PC-3 (cell line): ENCODE measurements at regions not wholly inside any gene's neighbourhood (a gene's known extent, or its start where the extent isn't known, plus 50 kb on each side); places are given as distances from the start of the nearest gene placed in this dataset.

ENCODE experiments used
- ATAC-seq: fragments of 200-7000 bp; cut with Tn5 transposase; 2 replicates; pipeline ENCODE4 v1.9.1; 2020; ENCODE audit warnings: mild to moderate bottlenecking, moderate library complexity
- BruUV-seq: library from RNA; stranded (reverse); fragments of 400-500 nt; replicated peaks from 2 replicates; lab custom pipeline; 2021; lab: Mats Ljungman, UMichigan
- CTCF ChIA-PET: fragments of 300-600 bp; sonication (Branson Sonifier 250); formaldehyde crosslinking; loops from one replicate; lab custom pipeline; 2022; ENCODE audit warnings: antibody characterized with exemption; lab: Charles Lee
- POLR2A ChIA-PET: fragments of 300-600 bp; sonication (Branson Sonifier 250); formaldehyde crosslinking; loops from one replicate; lab custom pipeline; 2022; ENCODE audit warnings: antibody characterized with exemption; ENCODE audit not compliant: unreplicated experiment; lab: Charles Lee
- DNase-seq: peaks from one replicate; pipeline ENCODE4 v3.0.0-alpha.2; 2015
- H2AFZ ChIP-seq: fragments of 300-600 bp; sonication (generic); 2 replicates; pipeline ENCODE4 v1.6.0; 2016; ENCODE audit warnings: antibody characterized with exemption, low read length
- H3F3A ChIP-seq: fragments of 300-600 bp; sonication (generic); one replicate; pipeline ENCODE4 v1.6.0; 2017; ENCODE audit warnings: antibody characterized with exemption, low read length, control low read depth, mild to moderate bottlenecking; ENCODE audit not compliant: unreplicated experiment
- H3K27ac ChIP-seq: fragments of 300-600 bp; sonication (generic); 2 replicates; pipeline ENCODE4 v1.5.1; 2016; ENCODE audit warnings: mild to moderate bottlenecking, low read length
- H3K27me3 ChIP-seq: fragments of 300-600 bp; sonication (generic); 2 replicates; pipeline ENCODE4 v1.6.1; 2016; ENCODE audit warnings: low read length, mixed read lengths
- H3K36me3 ChIP-seq: fragments of 300-600 bp; sonication (generic); 2 replicates; pipeline ENCODE4 v1.6.1; 2016; ENCODE audit warnings: low read depth, mixed run types, low read length, mixed read lengths
- H3K4me1 ChIP-seq: fragments of 300-600 bp; sonication (generic); 2 replicates; pipeline ENCODE4 v1.5.1; 2016; ENCODE audit warnings: low read length; ENCODE audit not compliant: insufficient read depth
- H3K4me2 ChIP-seq: fragments of 300-600 bp; sonication (generic); 2 replicates; pipeline ENCODE4 v1.6.0; 2016; ENCODE audit warnings: low read length
- H3K4me3 ChIP-seq: fragments of 300-600 bp; sonication (generic); 2 replicates; pipeline ENCODE4 v1.5.1; 2016; ENCODE audit warnings: mild to moderate bottlenecking, low read length, mixed read lengths
- H3K79me2 ChIP-seq: fragments of 300-600 bp; sonication (generic); 2 replicates; pipeline ENCODE4 v1.6.1; 2017; ENCODE audit warnings: low read length, mixed read lengths
- H3K9ac ChIP-seq: fragments of 300-600 bp; sonication (generic); 2 replicates; pipeline ENCODE4 v1.6.0; 2016; ENCODE audit warnings: mild to moderate bottlenecking, low read length
- H3K9me2 ChIP-seq: fragments of 300-600 bp; sonication (generic); replicated peaks from 2 replicates; pipeline ENCODE4 v1.6.1; 2016; ENCODE audit warnings: mixed run types, low read length, mixed read lengths
- H3K9me3 ChIP-seq: fragments of 300-600 bp; sonication (generic); 2 replicates; pipeline ENCODE4 v1.6.1; 2016; ENCODE audit warnings: low read length, mixed read lengths
- H4K20me1 ChIP-seq: fragments of 300-600 bp; sonication (generic); 2 replicates; pipeline ENCODE4 v1.6.1; 2016; ENCODE audit warnings: low read length, mixed read lengths
- CTCF ChIP-seq: fragments of 300-600 bp; sonication (generic); conservative IDR thresholded peaks from 2 replicates; pipeline ENCODE4 v1.5.1; 2017; ENCODE audit warnings: antibody characterized with exemption, low read depth, mild to moderate bottlenecking, low read length
- EZH2 ChIP-seq: fragments of 300-600 bp; sonication (generic); IDR thresholded peaks from one replicate; pipeline ENCODE4 v1.6.1; 2017; ENCODE audit warnings: antibody characterized with exemption, mild to moderate bottlenecking, low read length; ENCODE audit not compliant: unreplicated experiment
- EZH2phosphoT487 ChIP-seq: fragments of 300-600 bp; sonication (generic); IDR thresholded peaks from 2 replicates; pipeline ENCODE4 v1.6.1; 2018; ENCODE audit warnings: mild to moderate bottlenecking, antibody characterized with exemption, low read length, borderline replicate concordance
- intact Hi-C: fragments of 100-400 bp; cut with micrococcal nuclease; formaldehyde crosslinking; loops from 2 replicates; pipeline ENCODE4 v1.9.0; 2023

- POLR2A ChIA-PET, result no interaction called here
- Histone ChIP-seq H3K9me3 (no peaks in the 10 kb centered on the region), H3K36me3 (no peaks in the 10 kb centered on the region), H2AFZ (no peak overlapping the region), H4K20me1 (no peaks in the 10 kb centered on the region), H3K4me1 (no peaks in the 10 kb centered on the region; the same call in 1 of the 2 replicates), H3F3A (no peaks in the 10 kb centered on the region), H3K4me2 (no peak overlapping the region), H3K27ac (no peak overlapping the region), H3K4me3 (no peak overlapping the region), H3K27me3 (no peaks in the 10 kb centered on the region), H3K9ac (no peak overlapping the region), H3K9me2 (no peaks in the 10 kb centered on the region), H3K79me2 (no peaks in the 10 kb centered on the region)
- intact Hi-C loops, result no loop called here
- DNase-seq (no peak), ATAC-seq (no peak)
- BruUV-seq, result no TSS peak
- TF ChIP-seq EZH2phosphoT487 (no peak), CTCF (no peak), EZH2 (no peak)
- CTCF ChIA-PET, result no interaction called here
These were observed 605.1 kb downstream of the PSAT1 start for GRCh38 chr9:78902051-78902450.

GRCh38 chr9:78903581-78903980 is 606.7 kb downstream of the PSAT1 start:
- H3K79me2 ChIP-seq, result no peaks in the 10 kb centered on the region
- no peaks in the 10 kb centered on the region for H3F3A ChIP-seq
- CTCF ChIA-PET, result no interaction called here
- H3K27ac ChIP-seq, result no peak overlapping the region
- no peak overlapping the region for H2AFZ ChIP-seq
- H3K4me1 ChIP-seq, result no peaks in the 10 kb centered on the region; the same call in 1 of the 2 replicates
- H3K9me3 ChIP-seq, result no peaks in the 10 kb centered on the region
- no peaks in the 10 kb centered on the region for H3K27me3 ChIP-seq
- no peak overlapping the region for H3K4me3 ChIP-seq
- H3K4me2 ChIP-seq, result no peak overlapping the region
- no TSS peak for BruUV-seq
- intact Hi-C loops, result no loop called here
- no peaks in the 10 kb centered on the region for H3K36me3 ChIP-seq
- no peak overlapping the region for H3K9ac ChIP-seq
- no peaks in the 10 kb centered on the region for H4K20me1 ChIP-seq
- no peak for DNase-seq
- no peaks in the 10 kb centered on the region for H3K9me2 ChIP-seq
- TF ChIP-seq EZH2phosphoT487 (no peak), CTCF (no peak), EZH2 (no peak)
- POLR2A ChIA-PET, result no interaction called here
- no peak for ATAC-seq

- BruUV-seq, result no TSS peak
- Histone ChIP-seq H3F3A (no peaks in the 10 kb centered on the region), H3K9ac (no peak overlapping the region), H3K9me2 (no peaks in the 10 kb centered on the region), H3K27me3 (no peaks in the 10 kb centered on the region), H3K27ac (no peak overlapping the region), H2AFZ (no peak overlapping the region), H3K9me3 (no peaks in the 10 kb centered on the region), H3K4me1 (no peaks in the 10 kb centered on the region; the same call in 1 of the 2 replicates), H3K4me2 (no peak overlapping the region), H4K20me1 (no peaks in the 10 kb centered on the region), H3K36me3 (no peaks in the 10 kb centered on the region), H3K4me3 (no peak overlapping the region), H3K79me2 (no peaks in the 10 kb centered on the region)
- POLR2A ChIA-PET, result no interaction called here
- no peak for DNase-seq
- ATAC-seq, result no peak
- intact Hi-C loops, result no loop called here
- TF ChIP-seq EZH2 (no peak), EZH2phosphoT487 (no peak), CTCF (no peak)
- CTCF ChIA-PET, result no interaction called here
These were observed 607.8 kb downstream of the PSAT1 start for GRCh38 chr9:78904686-78905085.
